HEK293 (cell line): ENCODE measurements at regions not wholly inside any gene's neighbourhood (a gene's known extent, or its start where the extent isn't known, plus 50 kb on each side); places are given as distances from the start of the nearest gene placed in this dataset.

Experiments
- CTCF ChIA-PET: fragments of 350-600 bp; formaldehyde crosslinking; extraction: SDS; loops from one replicate; lab custom pipeline; 2021; ENCODE audit warnings: antibody characterized with exemption; lab: Yijun Ruan, JAX
- POLR2A ChIA-PET: fragments of 300-600 bp; formaldehyde crosslinking; extraction: SDS; loops from one replicate; lab custom pipeline; 2020; ENCODE audit warnings: antibody characterized with exemption, inconsistent platforms; lab: Yijun Ruan, JAX
- H3K27ac ChIP-seq: fragments of 200-500 bp; sonication (Bioruptor generic); 2 replicates; pipeline ENCODE4 v1.5.1; 2014; ENCODE audit warnings: low read depth, low read length, control low read depth, inconsistent platforms; ENCODE audit errors: extremely low read depth
- H3K36me3 ChIP-seq, 2 experiments: fragments of 200-500 bp in 1 of 2; sonication (Bioruptor generic) in 1 of 2; 1 replicate in 1 of 2; 2 replicates in 1 of 2; pipeline ENCODE4 v1.5.1; 2014 to 2017; ENCODE audit warnings: inconsistent platforms in 2 of 2, low read length in 2 of 2; ENCODE audit not compliant: control insufficient read depth in 2 of 2, insufficient read depth in 1 of 2
- H3K4me1 ChIP-seq: fragments of 200-500 bp; sonication (Bioruptor generic); 2 replicates; pipeline ENCODE4 v1.5.1; 2014; ENCODE audit warnings: mild to moderate bottlenecking, low read length, inconsistent platforms; ENCODE audit not compliant: control insufficient read depth, insufficient read depth
- H3K4me3 ChIP-seq: 2 replicates; pipeline ENCODE4 v1.5.1; 2011; ENCODE audit warnings: low read depth, mild to moderate bottlenecking, control low read depth, low read length, moderate library complexity
- H3K9me3 ChIP-seq: fragments of 200-500 bp; sonication (Bioruptor generic); 2 replicates; pipeline ENCODE4 v1.5.1; 2014; ENCODE audit warnings: low read depth, low read length, inconsistent platforms; ENCODE audit not compliant: control insufficient read depth, insufficient read depth
- GLIS1 ChIP-seq: fragments of 450-650 bp; formaldehyde crosslinking; IDR thresholded peaks from 2 replicates; pipeline ENCODE4 v1.5.1; 2016; ENCODE audit warnings: missing biosample characterization, missing genetic modification characterization
- GLIS2 ChIP-seq: fragments of 450-650 bp; formaldehyde crosslinking; IDR thresholded peaks from 2 replicates; pipeline ENCODE4 v1.5.1; 2016; ENCODE audit warnings: missing biosample characterization, missing genetic modification characterization
- HOXD13 ChIP-seq: sonication (generic); formaldehyde crosslinking; IDR thresholded peaks from 2 replicates; pipeline ENCODE4 v1.8.0; 2022; ENCODE audit warnings: missing genetic modification reagents, borderline replicate concordance
- KLF16 ChIP-seq: fragments of 450-650 bp; formaldehyde crosslinking; IDR thresholded peaks from 2 replicates; pipeline ENCODE4 v1.5.1; 2017; ENCODE audit warnings: missing biosample characterization, missing genetic modification characterization
- KLF8 ChIP-seq: fragments of 450-650 bp; formaldehyde crosslinking; IDR thresholded peaks from 2 replicates; pipeline ENCODE4 v1.5.1; 2016; ENCODE audit warnings: missing biosample characterization, missing genetic modification characterization
- SETDB1 ChIP-seq: IDR thresholded peaks from one replicate; pipeline ENCODE4 v1.6.1; 2017; ENCODE audit warnings: mild to moderate bottlenecking, low read length, moderate library complexity, mixed read lengths; ENCODE audit not compliant: insufficient read length
- SP3 ChIP-seq: fragments of 450-650 bp; formaldehyde crosslinking; IDR thresholded peaks from 2 replicates; pipeline ENCODE4 v1.5.1; 2016; ENCODE audit warnings: missing biosample characterization, missing genetic modification characterization
- ZBTB48 ChIP-seq: fragments of 450-650 bp; formaldehyde crosslinking; IDR thresholded peaks from 2 replicates; pipeline ENCODE4 v1.5.1; 2016; ENCODE audit warnings: missing biosample characterization, missing genetic modification characterization
- ZBTB7A ChIP-seq: fragments of 450-650 bp; formaldehyde crosslinking; IDR thresholded peaks from 2 replicates; pipeline ENCODE4 v1.5.1; 2016; ENCODE audit warnings: low read depth, missing biosample characterization, missing genetic modification characterization
- ZNF114 ChIP-seq: fragments of 450-650 bp; formaldehyde crosslinking; IDR thresholded peaks from 2 replicates; pipeline ENCODE4 v1.5.0; 2017; ENCODE audit warnings: missing biosample characterization, missing genetic modification characterization
- ZNF24 ChIP-seq: fragments of 450-650 bp; formaldehyde crosslinking; IDR thresholded peaks from 2 replicates; pipeline ENCODE4 v1.5.1; 2016; ENCODE audit warnings: missing biosample characterization, missing genetic modification characterization
- ZNF274 ChIP-seq, 2 experiments: fragments of 200-500 bp in 1 of 2; fragments of 450-650 bp in 1 of 2; sonication (Bioruptor generic) in 1 of 2; formaldehyde crosslinking in 1 of 2; IDR thresholded peaks; 2 replicates each; pipeline versions ENCODE4 v1.5.1 to v1.6.1; 2014 to 2016; ENCODE audit warnings: borderline replicate concordance in 1 of 2, inconsistent platforms in 1 of 2, low read length in 1 of 2, missing biosample characterization in 1 of 2, missing genetic modification characterization in 1 of 2
- ZNF335 ChIP-seq: fragments of 450-650 bp; formaldehyde crosslinking; conservative IDR thresholded peaks from 2 replicates; pipeline ENCODE4 v1.5.1; 2016; ENCODE audit warnings: missing biosample characterization, missing genetic modification characterization
- ZNF37A ChIP-seq: fragments of 450-650 bp; IDR thresholded peaks from 2 replicates; pipeline ENCODE4 v1.5.1; 2018; ENCODE audit warnings: missing biosample characterization, missing genetic modification characterization
- ZNF501 ChIP-seq: fragments of 450-650 bp; formaldehyde crosslinking; IDR thresholded peaks from 2 replicates; pipeline ENCODE4 v1.5.1; 2016; ENCODE audit warnings: missing biosample characterization, missing genetic modification characterization
- ZNF510 ChIP-seq: fragments of 450-650 bp; formaldehyde crosslinking; IDR thresholded peaks from 2 replicates; pipeline ENCODE4 v1.5.1; 2018; ENCODE audit warnings: mild to moderate bottlenecking, missing genetic modification characterization, missing biosample characterization; ENCODE audit not compliant: insufficient replicate concordance
- ZNF560 ChIP-seq: fragments of 450-650 bp; formaldehyde crosslinking; IDR thresholded peaks from 2 replicates; pipeline ENCODE4 v1.5.1; 2017; ENCODE audit warnings: missing biosample characterization, missing genetic modification characterization, borderline replicate concordance
- ZNF623 ChIP-seq: fragments of 450-650 bp; formaldehyde crosslinking; IDR thresholded peaks from 2 replicates; pipeline ENCODE4 v1.5.1; 2016; ENCODE audit warnings: missing biosample characterization, missing genetic modification characterization
- ZNF658 ChIP-seq: fragments of 450-650 bp; formaldehyde crosslinking; IDR thresholded peaks from 2 replicates; pipeline ENCODE4; 2016; ENCODE audit warnings: missing biosample characterization, missing genetic modification characterization
- ZNF777 ChIP-seq: fragments of 450-650 bp; formaldehyde crosslinking; IDR thresholded peaks from 2 replicates; pipeline ENCODE4 v1.5.1; 2017; ENCODE audit warnings: missing biosample characterization, missing genetic modification characterization, borderline replicate concordance
- TF ChIP-seq, protein P1 (sequence below): fragments of 450-650 bp; formaldehyde crosslinking; IDR thresholded peaks from 2 replicates; pipeline ENCODE4 v1.5.1; 2016; ENCODE audit warnings: missing biosample characterization, missing genetic modification characterization
- TF ChIP-seq, protein P2 (sequence below): fragments of 450-650 bp; formaldehyde crosslinking; IDR thresholded peaks from 2 replicates; pipeline ENCODE4 v1.5.1; 2016; ENCODE audit warnings: missing biosample characterization, missing genetic modification characterization
- TF ChIP-seq, protein P3 (sequence below): fragments of 450-650 bp; formaldehyde crosslinking; IDR thresholded peaks from 2 replicates; pipeline ENCODE4 v1.5.1; 2016; ENCODE audit warnings: missing biosample characterization, missing genetic modification characterization
- TF ChIP-seq, protein P4 (sequence below): fragments of 450-650 bp; formaldehyde crosslinking; IDR thresholded peaks from 2 replicates; pipeline ENCODE4 v1.5.1; 2016; ENCODE audit warnings: missing biosample characterization, missing genetic modification characterization
- TF ChIP-seq, protein P5 (sequence below): fragments of 450-650 bp; formaldehyde crosslinking; conservative IDR thresholded peaks from 2 replicates; pipeline ENCODE4 v1.5.1; 2016; ENCODE audit warnings: low read depth, missing biosample characterization, missing genetic modification characterization
- TF ChIP-seq, protein P6 (sequence below): fragments of 450-650 bp; formaldehyde crosslinking; IDR thresholded peaks from 2 replicates; pipeline ENCODE4 v1.5.0; 2017; ENCODE audit warnings: missing biosample characterization, missing genetic modification characterization, borderline replicate concordance

DNA sequence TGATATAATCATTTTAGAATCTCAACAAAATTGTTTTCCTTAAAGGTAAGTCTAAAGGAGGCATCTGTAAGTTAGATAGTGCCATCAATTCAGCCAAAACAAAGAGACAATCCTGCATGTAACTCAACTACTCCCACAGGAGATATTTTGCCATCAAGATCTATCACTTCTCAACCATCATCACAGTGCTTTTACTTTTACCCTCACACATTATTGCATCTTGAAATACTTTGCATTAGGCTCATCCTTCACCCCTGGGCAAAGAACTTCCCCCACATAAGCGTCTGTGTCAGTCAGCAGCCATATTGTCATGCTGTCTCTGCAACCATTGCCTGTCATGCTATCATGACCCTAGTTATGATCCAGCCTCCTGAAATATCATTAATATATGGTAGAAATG is 54.9 kb upstream of the NLGN1 start:
- H3K4me1 ChIP-seq = no peaks in the 10 kb centered on the region
- ChIA-PET POLR2A (no interaction called here), CTCF (no interaction called here)
- H3K9me3 ChIP-seq = no peaks in the 10 kb centered on the region
- TF ChIP-seq ZNF274 (IDR thresholded peaks at IDR 0.05; ENCODE audit: low read length) (no peak), ZNF274 (tag by site-specific recombination; IDR thresholded peaks at IDR 0.05; ENCODE audit: borderline replicate concordance) (no peak), ZNF658 (tag by site-specific recombination) (no peak), SETDB1 (no peak), SP3 (tag by site-specific recombination) (no peak), ZNF37A (tag by site-specific recombination) (no peak), ZNF623 (no peak), ZBTB48 (tag by site-specific recombination) (no peak), ZBTB7A (no peak), ZNF777 (no peak), ZNF501 (tag by site-specific recombination) (no peak), KLF8 (tag by site-specific recombination) (no peak), HOXD13 (no peak), ZNF510 (tag by site-specific recombination) (no peak), ZNF560 (tag by site-specific recombination) (no peak), GLIS2 (tag by site-specific recombination) (no peak), ZNF114 (tag by site-specific recombination) (no peak)
- TF ChIP-seq, protein P1, sequence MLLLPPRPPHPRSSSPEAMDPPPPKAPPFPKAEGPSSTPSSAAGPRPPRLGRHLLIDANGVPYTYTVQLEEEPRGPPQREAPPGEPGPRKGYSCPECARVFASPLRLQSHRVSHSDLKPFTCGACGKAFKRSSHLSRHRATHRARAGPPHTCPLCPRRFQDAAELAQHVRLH (tag by site-specific recombination) = no peak
- TF ChIP-seq, protein P2, sequence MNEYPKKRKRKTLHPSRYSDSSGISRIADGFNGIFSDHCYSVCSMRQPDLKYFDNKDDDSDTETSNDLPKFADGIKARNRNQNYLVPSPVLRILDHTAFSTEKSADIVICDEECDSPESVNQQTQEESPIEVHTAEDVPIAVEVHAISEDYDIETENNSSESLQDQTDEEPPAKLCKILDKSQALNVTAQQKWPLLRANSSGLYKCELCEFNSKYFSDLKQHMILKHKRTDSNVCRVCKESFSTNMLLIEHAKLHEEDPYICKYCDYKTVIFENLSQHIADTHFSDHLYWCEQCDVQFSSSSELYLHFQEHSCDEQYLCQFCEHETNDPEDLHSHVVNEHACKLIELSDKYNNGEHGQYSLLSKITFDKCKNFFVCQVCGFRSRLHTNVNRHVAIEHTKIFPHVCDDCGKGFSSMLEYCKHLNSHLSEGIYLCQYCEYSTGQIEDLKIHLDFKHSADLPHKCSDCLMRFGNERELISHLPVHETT (tag by site-specific recombination) = no peak
- TF ChIP-seq, protein P3, sequence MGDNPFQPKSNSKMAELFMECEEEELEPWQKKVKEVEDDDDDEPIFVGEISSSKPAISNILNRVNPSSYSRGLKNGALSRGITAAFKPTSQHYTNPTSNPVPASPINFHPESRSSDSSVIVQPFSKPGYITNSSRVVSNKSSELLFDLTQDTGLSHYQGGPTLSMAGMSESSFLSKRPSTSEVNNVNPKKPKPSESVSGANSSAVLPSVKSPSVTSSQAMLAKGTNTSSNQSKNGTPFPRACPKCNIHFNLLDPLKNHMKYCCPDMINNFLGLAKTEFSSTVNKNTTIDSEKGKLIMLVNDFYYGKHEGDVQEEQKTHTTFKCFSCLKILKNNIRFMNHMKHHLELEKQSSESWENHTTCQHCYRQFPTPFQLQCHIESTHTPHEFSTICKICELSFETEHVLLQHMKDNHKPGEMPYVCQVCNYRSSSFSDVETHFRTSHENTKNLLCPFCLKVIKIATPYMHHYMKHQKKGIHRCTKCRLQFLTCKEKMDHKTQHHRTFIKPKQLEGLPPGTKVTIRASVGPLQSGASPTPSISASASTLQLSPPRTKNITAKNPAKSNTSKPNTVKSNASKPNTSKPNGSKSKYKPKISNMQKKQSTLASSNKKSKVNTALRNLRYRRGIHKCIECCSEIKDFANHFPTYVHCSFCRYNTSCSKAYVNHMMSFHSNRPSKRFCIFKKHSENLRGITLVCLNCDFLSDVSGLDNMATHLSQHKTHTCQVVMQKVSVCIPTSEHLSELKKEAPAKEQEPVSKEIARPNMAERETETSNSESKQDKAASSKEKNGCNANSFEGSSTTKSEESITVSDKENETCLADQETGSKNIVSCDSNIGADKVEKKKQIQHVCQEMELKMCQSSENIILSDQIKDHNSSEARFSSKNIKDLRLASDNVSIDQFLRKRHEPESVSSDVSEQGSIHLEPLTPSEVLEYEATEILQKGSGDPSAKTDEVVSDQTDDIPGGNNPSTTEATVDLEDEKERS (tag by site-specific recombination) = no peak
- TF ChIP-seq, protein P4, sequence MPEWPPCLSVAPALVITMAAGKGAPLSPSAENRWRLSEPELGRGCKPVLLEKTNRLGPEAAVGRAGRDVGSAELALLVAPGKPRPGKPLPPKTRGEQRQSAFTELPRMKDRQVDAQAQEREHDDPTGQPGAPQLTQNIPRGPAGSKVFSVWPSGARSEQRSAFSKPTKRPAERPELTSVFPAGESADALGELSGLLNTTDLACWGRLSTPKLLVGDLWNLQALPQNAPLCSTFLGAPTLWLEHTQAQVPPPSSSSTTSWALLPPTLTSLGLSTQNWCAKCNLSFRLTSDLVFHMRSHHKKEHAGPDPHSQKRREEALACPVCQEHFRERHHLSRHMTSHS (tag by site-specific recombination) = no peak
- H3K36me3 ChIP-seq = no peaks in the 10 kb centered on the region
- no peak overlapping the region for H3K4me3 ChIP-seq
- H3K27ac ChIP-seq = no peak overlapping the region

DNA sequence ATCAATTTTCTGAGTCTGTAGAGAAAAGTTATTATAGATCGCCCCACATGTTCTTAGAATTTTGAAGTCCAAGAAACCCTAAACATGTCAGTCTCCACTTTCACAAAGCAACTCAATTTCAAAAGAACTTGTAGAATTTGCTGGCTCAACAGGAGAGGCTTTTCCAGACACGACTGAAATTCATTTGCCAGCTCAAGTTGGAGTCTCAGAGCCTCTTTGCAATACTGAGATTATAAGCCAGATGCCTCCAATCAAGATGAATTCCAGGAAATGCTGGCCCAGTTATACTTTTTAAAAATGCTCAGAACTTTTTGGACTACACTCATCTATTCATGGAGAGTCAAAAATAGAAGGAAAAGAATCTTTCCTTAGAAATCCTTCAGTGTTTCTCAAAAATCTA is 56.9 kb upstream of the NLGN1 start:
- H3K9me3 ChIP-seq = no peaks in the 10 kb centered on the region
- H3K36me3 ChIP-seq = no peaks in the 10 kb centered on the region
- H3K4me3 ChIP-seq = no peak overlapping the region
- H3K4me1 ChIP-seq = no peaks in the 10 kb centered on the region
- no peak overlapping the region for H3K27ac ChIP-seq
- ChIA-PET POLR2A (no interaction called here), CTCF (interaction anchor here (0.6 kb wide), 2 partner anchors 706 to 1236 kb away, joined by 3 read pairs; no protein-coding TSS in a partner anchor)
- TF ChIP-seq, protein P5, sequence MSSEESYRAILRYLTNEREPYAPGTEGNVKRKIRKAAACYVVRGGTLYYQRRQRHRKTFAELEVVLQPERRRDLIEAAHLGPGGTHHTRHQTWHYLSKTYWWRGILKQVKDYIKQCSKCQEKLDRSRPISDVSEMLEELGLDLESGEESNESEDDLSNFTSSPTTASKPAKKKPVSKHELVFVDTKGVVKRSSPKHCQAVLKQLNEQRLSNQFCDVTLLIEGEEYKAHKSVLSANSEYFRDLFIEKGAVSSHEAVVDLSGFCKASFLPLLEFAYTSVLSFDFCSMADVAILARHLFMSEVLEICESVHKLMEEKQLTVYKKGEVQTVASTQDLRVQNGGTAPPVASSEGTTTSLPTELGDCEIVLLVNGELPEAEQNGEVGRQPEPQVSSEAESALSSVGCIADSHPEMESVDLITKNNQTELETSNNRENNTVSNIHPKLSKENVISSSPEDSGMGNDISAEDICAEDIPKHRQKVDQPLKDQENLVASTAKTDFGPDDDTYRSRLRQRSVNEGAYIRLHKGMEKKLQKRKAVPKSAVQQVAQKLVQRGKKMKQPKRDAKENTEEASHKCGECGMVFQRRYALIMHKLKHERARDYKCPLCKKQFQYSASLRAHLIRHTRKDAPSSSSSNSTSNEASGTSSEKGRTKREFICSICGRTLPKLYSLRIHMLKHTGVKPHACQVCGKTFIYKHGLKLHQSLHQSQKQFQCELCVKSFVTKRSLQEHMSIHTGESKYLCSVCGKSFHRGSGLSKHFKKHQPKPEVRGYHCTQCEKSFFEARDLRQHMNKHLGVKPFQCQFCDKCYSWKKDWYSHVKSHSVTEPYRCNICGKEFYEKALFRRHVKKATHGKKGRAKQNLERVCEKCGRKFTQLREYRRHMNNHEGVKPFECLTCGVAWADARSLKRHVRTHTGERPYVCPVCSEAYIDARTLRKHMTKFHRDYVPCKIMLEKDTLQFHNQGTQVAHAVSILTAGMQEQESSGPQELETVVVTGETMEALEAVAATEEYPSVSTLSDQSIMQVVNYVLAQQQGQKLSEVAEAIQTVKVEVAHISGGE = no peak
- TF ChIP-seq GLIS1 (no peak), KLF16 (tag by site-specific recombination) (no peak), ZNF335 (tag by site-specific recombination) (no peak), ZNF24 (tag by site-specific recombination) (no peak)
- TF ChIP-seq, protein P6, sequence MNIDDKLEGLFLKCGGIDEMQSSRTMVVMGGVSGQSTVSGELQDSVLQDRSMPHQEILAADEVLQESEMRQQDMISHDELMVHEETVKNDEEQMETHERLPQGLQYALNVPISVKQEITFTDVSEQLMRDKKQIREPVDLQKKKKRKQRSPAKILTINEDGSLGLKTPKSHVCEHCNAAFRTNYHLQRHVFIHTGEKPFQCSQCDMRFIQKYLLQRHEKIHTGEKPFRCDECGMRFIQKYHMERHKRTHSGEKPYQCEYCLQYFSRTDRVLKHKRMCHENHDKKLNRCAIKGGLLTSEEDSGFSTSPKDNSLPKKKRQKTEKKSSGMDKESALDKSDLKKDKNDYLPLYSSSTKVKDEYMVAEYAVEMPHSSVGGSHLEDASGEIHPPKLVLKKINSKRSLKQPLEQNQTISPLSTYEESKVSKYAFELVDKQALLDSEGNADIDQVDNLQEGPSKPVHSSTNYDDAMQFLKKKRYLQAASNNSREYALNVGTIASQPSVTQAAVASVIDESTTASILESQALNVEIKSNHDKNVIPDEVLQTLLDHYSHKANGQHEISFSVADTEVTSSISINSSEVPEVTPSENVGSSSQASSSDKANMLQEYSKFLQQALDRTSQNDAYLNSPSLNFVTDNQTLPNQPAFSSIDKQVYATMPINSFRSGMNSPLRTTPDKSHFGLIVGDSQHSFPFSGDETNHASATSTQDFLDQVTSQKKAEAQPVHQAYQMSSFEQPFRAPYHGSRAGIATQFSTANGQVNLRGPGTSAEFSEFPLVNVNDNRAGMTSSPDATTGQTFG (tag by site-specific recombination) = no peak
